A673 (cell line): ENCODE measurements at regions not wholly inside any gene's neighbourhood (a gene's known extent, or its start where the extent isn't known, plus 50 kb on each side); places are given as distances from the start of the nearest gene placed in this dataset.

Experiments
- EZH2 ChIP-seq: fragments of 200-600 bp; sonication (generic); IDR thresholded peaks from 2 replicates; pipeline ENCODE4 v1.6.1; 2017; ENCODE audit warnings: borderline replicate concordance, low read depth, mild to moderate bottlenecking, mixed read lengths, antibody characterized with exemption, low read length; ENCODE audit not compliant: poor library complexity, severe bottlenecking
- TF ChIP-seq, protein P1 (sequence below): fragments of 300-800, 200-600 bp; sonication (generic); conservative IDR thresholded peaks from 2 replicates; pipeline ENCODE4 v1.5.1; 2017; ENCODE audit warnings: low read depth, mild to moderate bottlenecking, antibody characterized with exemption, low read length, moderate library complexity, mixed read lengths

DNA sequence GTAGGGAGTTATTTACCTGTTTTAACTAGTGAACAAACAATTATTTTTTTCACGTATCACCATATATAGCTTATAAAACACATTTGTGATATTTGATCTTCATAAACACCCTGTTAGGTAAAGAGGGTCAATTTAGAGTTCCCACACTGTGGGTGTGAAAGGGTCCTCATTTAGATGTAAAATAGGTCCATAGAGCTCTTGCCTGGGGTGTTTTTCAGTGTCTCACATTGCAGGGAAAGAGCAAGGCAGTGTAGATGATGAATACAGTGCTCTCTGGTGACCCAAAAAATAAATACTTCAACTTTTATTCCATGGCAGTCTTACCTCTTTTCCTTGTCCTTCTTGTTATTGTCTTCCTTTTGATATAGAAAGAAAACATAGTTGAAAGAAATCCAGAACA is 403.2 kb upstream of the SGCD start:
- TF ChIP-seq, protein P1, sequence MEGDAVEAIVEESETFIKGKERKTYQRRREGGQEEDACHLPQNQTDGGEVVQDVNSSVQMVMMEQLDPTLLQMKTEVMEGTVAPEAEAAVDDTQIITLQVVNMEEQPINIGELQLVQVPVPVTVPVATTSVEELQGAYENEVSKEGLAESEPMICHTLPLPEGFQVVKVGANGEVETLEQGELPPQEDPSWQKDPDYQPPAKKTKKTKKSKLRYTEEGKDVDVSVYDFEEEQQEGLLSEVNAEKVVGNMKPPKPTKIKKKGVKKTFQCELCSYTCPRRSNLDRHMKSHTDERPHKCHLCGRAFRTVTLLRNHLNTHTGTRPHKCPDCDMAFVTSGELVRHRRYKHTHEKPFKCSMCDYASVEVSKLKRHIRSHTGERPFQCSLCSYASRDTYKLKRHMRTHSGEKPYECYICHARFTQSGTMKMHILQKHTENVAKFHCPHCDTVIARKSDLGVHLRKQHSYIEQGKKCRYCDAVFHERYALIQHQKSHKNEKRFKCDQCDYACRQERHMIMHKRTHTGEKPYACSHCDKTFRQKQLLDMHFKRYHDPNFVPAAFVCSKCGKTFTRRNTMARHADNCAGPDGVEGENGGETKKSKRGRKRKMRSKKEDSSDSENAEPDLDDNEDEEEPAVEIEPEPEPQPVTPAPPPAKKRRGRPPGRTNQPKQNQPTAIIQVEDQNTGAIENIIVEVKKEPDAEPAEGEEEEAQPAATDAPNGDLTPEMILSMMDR: no peak
- TF ChIP-seq EZH2: no peak
